Naive thymus-derived CD4-positive, alpha-beta T cell (primary cell): ENCODE measurements at regions not wholly inside any gene's neighbourhood (a gene's known extent, or its start where the extent isn't known, plus 50 kb on each side); places are given as distances from the start of the nearest gene placed in this dataset.

Experiments
- ATAC-seq: fragments of 150-1000 bp; cut with Tn5 transposase; 2 replicates; pipeline ENCODE4 v1.10.0; 2021; ENCODE audit warnings: mild to moderate bottlenecking, moderate library complexity
- CTCF ChIA-PET: fragments of 350-600 bp; sonication (Branson Sonifier 250); formaldehyde crosslinking; loops from one replicate; lab custom pipeline; 2021; ENCODE audit warnings: antibody characterized with exemption; lab: Charles Lee
- POLR2A ChIA-PET: fragments of 350-600 bp; sonication (Branson Sonifier 250); formaldehyde crosslinking; loops from one replicate; lab custom pipeline; 2021; ENCODE audit warnings: antibody characterized with exemption, inconsistent platforms; lab: Charles Lee
- DNase-seq, 9 donors: peaks; one replicate each; pipeline versions ENCODE4 v3.0.0 to v3.0.0-alpha.2; 2020 to 2022; ENCODE audit warnings: mixed read lengths in 1 of 9
- H3K27ac ChIP-seq: one replicate; pipeline ENCODE4 v1.7.0; 2013; ENCODE audit warnings: mild to moderate bottlenecking, low read depth, low read length, moderate library complexity
- H3K27me3 ChIP-seq, 2 donors: one replicate each; pipeline ENCODE4 v1.7.0; 2013; ENCODE audit warnings: low read length in 2 of 2, mild to moderate bottlenecking in 2 of 2, moderate library complexity in 2 of 2; ENCODE audit not compliant: control insufficient read depth in 2 of 2, insufficient read depth in 2 of 2
- H3K36me3 ChIP-seq, 3 experiments: 1 replicate in 2 of 3; 2 replicates in 1 of 3; pipeline ENCODE4 v1.7.0; 2013; ENCODE audit warnings: low read length in 3 of 3, mild to moderate bottlenecking in 3 of 3, moderate library complexity in 1 of 3; ENCODE audit not compliant: insufficient read depth in 3 of 3, control insufficient read depth in 2 of 3
- H3K4me1 ChIP-seq, 2 donors: one replicate each; pipeline ENCODE4 v1.7.0; 2013; ENCODE audit warnings: low read length in 2 of 2, mild to moderate bottlenecking in 2 of 2, moderate library complexity in 1 of 2; ENCODE audit not compliant: control insufficient read depth in 2 of 2, insufficient read depth in 2 of 2
- H3K4me3 ChIP-seq: 2 replicates; pipeline ENCODE4 v1.7.0; 2013; ENCODE audit warnings: mild to moderate bottlenecking, low read length
- H3K9me3 ChIP-seq, 3 experiments: 1 replicate in 2 of 3; 2 replicates in 1 of 3; pipeline ENCODE4 v1.7.0; 2013; ENCODE audit warnings: low read length in 3 of 3; ENCODE audit not compliant: control insufficient read depth in 2 of 3
- H3K27ac Mint-ChIP-seq, 9 donors: one replicate each; pipeline ENCODE4 v1.8.0; 2020 to 2022; ENCODE audit warnings: mixed read lengths in 9 of 9, mild to moderate bottlenecking in 8 of 9, moderate library complexity in 5 of 9, inconsistent platforms in 2 of 9
- H3K27me3 Mint-ChIP-seq, 5 donors: one replicate each; pipeline ENCODE4 v1.8.0; 2021 to 2022; ENCODE audit warnings: mixed read lengths in 5 of 5, mild to moderate bottlenecking in 1 of 5
- H3K36me3 Mint-ChIP-seq, 5 donors: one replicate each; pipeline ENCODE4 v1.8.0; 2020 to 2022; ENCODE audit warnings: mixed read lengths in 5 of 5, mild to moderate bottlenecking in 3 of 5, inconsistent platforms in 1 of 5
- H3K4me1 Mint-ChIP-seq, 7 donors: one replicate each; pipeline ENCODE4 v1.8.0; 2020 to 2022; ENCODE audit warnings: mixed read lengths in 7 of 7, mild to moderate bottlenecking in 3 of 7, inconsistent platforms in 1 of 7
- H3K4me3 Mint-ChIP-seq, 10 donors: one replicate each; pipeline ENCODE4 v1.8.0; 2020 to 2022; ENCODE audit warnings: mild to moderate bottlenecking in 10 of 10, mixed read lengths in 10 of 10, moderate library complexity in 6 of 10, inconsistent platforms in 2 of 10
- H3K9me3 Mint-ChIP-seq, 11 donors: one replicate each; pipeline ENCODE4 v1.8.0; 2020 to 2022; ENCODE audit warnings: mixed read lengths in 11 of 11, mild to moderate bottlenecking in 4 of 11, inconsistent platforms in 1 of 11, moderate library complexity in 1 of 11
- intact Hi-C, 2 donors: fragments of 100-400 bp; cut with micrococcal nuclease; formaldehyde crosslinking; loops; one replicate each; pipeline ENCODE4 v1.15.1; 2023

- no peaks in the 10 kb centered on the region for H3K27me3 Mint-ChIP-seq
- DNase-seq (no peak), ATAC-seq (no peak)
- H3K27ac Mint-ChIP-seq = no peak overlapping the region
- peaks cover 0 to 15% (median 3%) of the 10 kb centered on the region in 11 donors for H3K9me3 Mint-ChIP-seq
- Histone ChIP-seq H3K27me3 (no peaks in the 10 kb centered on the region), H3K4me3 (no peak overlapping the region), H3K27ac (no peak overlapping the region), H3K9me3 (no peaks in the 10 kb centered on the region), H3K4me1 (no peaks in the 10 kb centered on the region), H3K36me3 (no peaks in the 10 kb centered on the region)
- POLR2A ChIA-PET = no interaction called here
- CTCF ChIA-PET = no interaction called here
- H3K4me3 Mint-ChIP-seq = no peak overlapping the region
- H3K4me1 Mint-ChIP-seq = peaks cover 0 to 4% (median 0%) of the 10 kb centered on the region in 7 donors
- intact Hi-C loops = no loop called here
- no peaks in the 10 kb centered on the region for H3K36me3 Mint-ChIP-seq
These were observed 588.9 kb downstream of the NR2F1-AS1 start for GRCh38 chr5:92992073-92992472.

DNA sequence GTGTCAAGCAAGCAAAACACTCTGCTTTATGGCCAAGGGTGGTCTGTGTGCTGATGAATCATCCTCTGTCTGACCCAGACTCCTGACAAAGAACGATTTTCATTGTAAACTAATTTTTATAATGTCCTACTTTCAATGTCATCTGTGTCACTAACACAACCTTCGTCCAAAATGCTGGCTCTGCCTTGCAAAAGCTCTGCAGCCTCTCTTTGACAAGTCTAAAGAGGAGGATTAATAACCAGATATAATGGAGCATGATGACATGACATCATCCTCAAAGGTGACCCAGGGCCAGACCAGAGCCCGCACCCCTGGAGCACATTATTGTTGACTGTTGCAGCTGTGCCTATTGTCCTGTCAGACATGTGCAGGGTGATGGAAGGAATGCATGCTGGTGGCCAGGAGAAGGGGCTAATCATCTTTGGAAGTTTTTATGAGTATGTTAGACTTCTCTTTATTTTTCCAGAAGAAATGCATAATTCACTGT lies 589.4 kb downstream of the NR2F1-AS1 start:
- no peak overlapping the region for H3K4me3 Mint-ChIP-seq
- H3K27me3 Mint-ChIP-seq = no peaks in the 10 kb centered on the region
- H3K4me3 ChIP-seq = no peak overlapping the region
- H3K27ac ChIP-seq = no peak overlapping the region
- no peaks in the 10 kb centered on the region for H3K4me1 ChIP-seq
- H3K27ac Mint-ChIP-seq = no peak overlapping the region
- DNase-seq = no peak
- H3K9me3 Mint-ChIP-seq = peaks cover 0 to 15% (median 3%) of the 10 kb centered on the region in 11 donors
- CTCF ChIA-PET = no interaction called here
- no peaks in the 10 kb centered on the region for H3K27me3 ChIP-seq
- intact Hi-C loops = no loop called here
- H3K36me3 ChIP-seq = no peaks in the 10 kb centered on the region
- no peaks in the 10 kb centered on the region for H3K9me3 ChIP-seq
- H3K4me1 Mint-ChIP-seq = peaks cover 0 to 4% (median 0%) of the 10 kb centered on the region in 7 donors
- H3K36me3 Mint-ChIP-seq = no peaks in the 10 kb centered on the region
- ATAC-seq = no peak
- POLR2A ChIA-PET = no interaction called here

DNA sequence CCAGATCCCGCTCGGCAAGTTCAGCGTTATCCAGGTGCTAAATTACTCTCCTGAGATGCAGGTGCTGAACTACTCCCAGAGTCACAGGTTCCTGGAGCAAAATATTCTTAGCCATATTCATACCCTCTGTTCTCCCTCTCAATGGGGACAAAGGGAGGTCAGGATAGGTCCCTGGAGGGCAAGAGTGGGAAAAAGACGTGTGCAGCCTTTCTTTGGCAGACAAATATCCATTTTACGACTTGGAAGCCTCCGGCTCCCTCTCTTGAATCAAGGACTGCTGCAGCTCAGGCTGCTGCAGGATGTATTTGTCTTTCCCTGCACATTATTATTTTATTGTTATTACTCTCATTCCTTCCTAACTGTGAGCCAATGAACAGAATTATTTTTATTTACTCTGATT lies 590.2 kb downstream of the NR2F1-AS1 start:
- Histone ChIP-seq H3K36me3 (no peaks in the 10 kb centered on the region), H3K27me3 (no peaks in the 10 kb centered on the region), H3K27ac (no peak overlapping the region), H3K4me3 (no peak overlapping the region), H3K4me1 (no peaks in the 10 kb centered on the region), H3K9me3 (no peaks in the 10 kb centered on the region)
- H3K27me3 Mint-ChIP-seq = no peaks in the 10 kb centered on the region
- ATAC-seq (no peak), DNase-seq (no peak)
- CTCF ChIA-PET = no interaction called here
- H3K9me3 Mint-ChIP-seq = peaks cover 0 to 12% (median 3%) of the 10 kb centered on the region in 11 donors
- no peaks in the 10 kb centered on the region for H3K36me3 Mint-ChIP-seq
- peaks cover 0 to 4% (median 0%) of the 10 kb centered on the region in 7 donors for H3K4me1 Mint-ChIP-seq
- POLR2A ChIA-PET = no interaction called here
- no peak overlapping the region for H3K27ac Mint-ChIP-seq
- no peak overlapping the region for H3K4me3 Mint-ChIP-seq
- intact Hi-C loops = no loop called here

- ATAC-seq (no peak), DNase-seq (no peak)
- Histone ChIP-seq H3K9me3 (no peaks in the 10 kb centered on the region), H3K4me3 (no peak overlapping the region), H3K27me3 (no peaks in the 10 kb centered on the region), H3K27ac (no peak overlapping the region), H3K4me1 (no peaks in the 10 kb centered on the region), H3K36me3 (no peaks in the 10 kb centered on the region)
- CTCF ChIA-PET = no interaction called here
- intact Hi-C loops = no loop called here
- Mint-ChIP-seq H3K9me3 (peaks cover 0 to 25% (median 0%) of the 10 kb centered on the region in 11 donors), H3K36me3 (no peaks in the 10 kb centered on the region), H3K27ac (no peak overlapping the region), H3K27me3 (no peaks in the 10 kb centered on the region), H3K4me1 (no peaks in the 10 kb centered on the region), H3K4me3 (no peak overlapping the region)
- POLR2A ChIA-PET = no interaction called here
These were observed 600.0 kb downstream of the NR2F1-AS1 start for GRCh38 chr5:92981001-92981400.

DNA sequence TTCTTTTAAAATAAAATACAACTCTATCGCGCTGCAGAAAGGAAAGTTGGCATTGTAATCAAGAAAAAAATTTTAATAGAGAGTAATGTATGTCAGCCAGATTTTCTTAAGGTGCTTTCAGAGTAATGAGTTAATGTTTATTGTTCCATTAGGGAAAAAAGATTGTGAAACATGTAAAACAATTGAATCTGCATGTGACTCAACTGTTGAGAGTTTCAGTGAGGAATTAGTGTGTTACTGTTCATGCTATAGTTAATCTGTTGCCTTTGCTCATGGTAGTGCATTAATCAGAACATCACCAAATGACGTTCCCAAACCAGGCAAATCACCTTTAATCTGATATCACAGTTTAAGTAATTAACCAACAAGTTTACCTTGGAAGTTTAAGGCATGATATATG lies 600.5 kb downstream of the NR2F1-AS1 start:
- Histone ChIP-seq H3K9me3 (no peaks in the 10 kb centered on the region), H3K27me3 (no peaks in the 10 kb centered on the region), H3K4me1 (no peaks in the 10 kb centered on the region), H3K27ac (no peak overlapping the region), H3K4me3 (no peak overlapping the region), H3K36me3 (no peaks in the 10 kb centered on the region)
- Mint-ChIP-seq H3K9me3 (peaks cover 0 to 25% (median 0%) of the 10 kb centered on the region in 11 donors), H3K4me3 (no peak overlapping the region), H3K36me3 (no peaks in the 10 kb centered on the region), H3K27me3 (no peaks in the 10 kb centered on the region), H3K4me1 (no peaks in the 10 kb centered on the region), H3K27ac (no peak overlapping the region)
- no peak for DNase-seq
- no peak for ATAC-seq
- intact Hi-C loops = no loop called here
- CTCF ChIA-PET = no interaction called here
- POLR2A ChIA-PET = no interaction called here

DNA sequence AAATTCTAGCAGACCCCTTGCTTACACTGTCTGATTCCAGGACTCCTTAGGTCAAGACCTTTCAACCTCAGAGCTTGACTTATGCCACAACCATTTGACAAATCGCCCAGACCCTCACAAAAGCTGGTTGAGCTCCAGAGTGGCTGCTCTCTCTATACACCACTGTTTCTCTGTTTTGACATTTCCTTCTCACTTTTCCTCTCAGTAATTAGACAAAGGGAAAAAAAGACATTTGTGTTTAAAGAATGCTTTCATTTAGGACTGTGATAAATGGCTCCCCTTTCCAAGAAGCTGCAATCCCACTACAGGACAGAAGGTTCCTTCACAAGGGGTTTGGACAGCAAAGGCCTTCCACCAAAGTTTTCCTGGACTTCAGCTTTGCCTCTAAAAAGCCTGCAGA lies 601.3 kb downstream of the NR2F1-AS1 start:
- DNase-seq (no peak), ATAC-seq (no peak)
- intact Hi-C loops = no loop called here
- H3K27ac Mint-ChIP-seq = no peak overlapping the region
- H3K36me3 Mint-ChIP-seq = no peaks in the 10 kb centered on the region
- H3K9me3 ChIP-seq = no peaks in the 10 kb centered on the region
- H3K27me3 Mint-ChIP-seq = peaks cover 0 to under 1% (median 0%) of the 10 kb centered on the region in 5 donors
- no peaks in the 10 kb centered on the region for H3K27me3 ChIP-seq
- no peak overlapping the region for H3K4me3 Mint-ChIP-seq
- no peak overlapping the region for H3K4me3 ChIP-seq
- H3K4me1 Mint-ChIP-seq = no peaks in the 10 kb centered on the region
- peaks cover 0 to 23% (median 0%) of the 10 kb centered on the region in 11 donors for H3K9me3 Mint-ChIP-seq
- H3K27ac ChIP-seq = no peak overlapping the region
- no peaks in the 10 kb centered on the region for H3K36me3 ChIP-seq
- POLR2A ChIA-PET = no interaction called here
- CTCF ChIA-PET = no interaction called here
- H3K4me1 ChIP-seq = no peaks in the 10 kb centered on the region

GRCh38 chr5:92977846-92978540 lies 603.0 kb downstream of the NR2F1-AS1 start:
- Mint-ChIP-seq H3K9me3 (peaks cover 0 to 15% (median 0%) of the 10 kb centered on the region in 11 donors), H3K27me3 (peaks cover 0 to 4% (median 0%) of the 10 kb centered on the region in 5 donors), H3K4me3 (no peak overlapping the region), H3K27ac (no peak overlapping the region), H3K4me1 (no peaks in the 10 kb centered on the region), H3K36me3 (no peaks in the 10 kb centered on the region)
- intact Hi-C loops = no loop called here
- ChIA-PET POLR2A (no interaction called here), CTCF (no interaction called here)
- DNase-seq (no peak), ATAC-seq (no peak)
- no peaks in the 10 kb centered on the region for H3K27me3 ChIP-seq
- H3K27ac ChIP-seq = no peak overlapping the region
- no peaks in the 10 kb centered on the region for H3K36me3 ChIP-seq
- H3K4me1 ChIP-seq = no peaks in the 10 kb centered on the region
- H3K4me3 ChIP-seq = no peak overlapping the region
- H3K9me3 ChIP-seq = no peaks in the 10 kb centered on the region
